CD4-positive, alpha-beta T cell treated with Interleukin-21 for 1 hour (primary cell): ENCODE measurements at regions not wholly inside any gene's neighbourhood (a gene's known extent, or its start where the extent isn't known, plus 50 kb on each side); places are given as distances from the start of the nearest gene placed in this dataset.
A peak's percentile ranks its signal among the peaks of the same experiment; 100 is the strongest.
"Not testable (repeated sequence)": the region's sequence is repeated elsewhere in the genome, so short reads cannot be mapped to it uniquely, and the experiment has no call there.

ENCODE experiments used
- DNase-seq: peaks from one replicate; pipeline ENCODE4 v3.0.0-alpha.2; 2020

DNA sequence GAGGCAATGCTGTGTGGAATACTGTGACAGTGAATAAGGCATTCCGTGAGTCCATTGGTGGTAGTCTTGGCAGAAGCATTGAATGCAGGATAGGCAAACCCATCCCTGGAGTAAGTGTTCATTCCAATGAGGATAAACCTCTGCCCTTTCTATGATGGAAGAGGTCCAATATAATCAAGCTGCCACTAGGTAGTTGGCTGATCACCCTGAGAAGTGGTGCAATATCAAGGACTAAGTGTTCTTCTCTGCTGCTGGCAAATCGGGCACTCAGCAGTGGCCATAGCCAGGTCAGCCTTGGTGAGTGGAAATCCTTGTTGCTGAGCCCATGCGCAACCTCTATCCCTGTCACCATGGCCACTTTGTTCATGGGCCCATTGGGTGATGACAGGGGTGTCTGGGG, 70.1 kb downstream of the FBXO4 start:
- no peak for DNase-seq

DNA sequence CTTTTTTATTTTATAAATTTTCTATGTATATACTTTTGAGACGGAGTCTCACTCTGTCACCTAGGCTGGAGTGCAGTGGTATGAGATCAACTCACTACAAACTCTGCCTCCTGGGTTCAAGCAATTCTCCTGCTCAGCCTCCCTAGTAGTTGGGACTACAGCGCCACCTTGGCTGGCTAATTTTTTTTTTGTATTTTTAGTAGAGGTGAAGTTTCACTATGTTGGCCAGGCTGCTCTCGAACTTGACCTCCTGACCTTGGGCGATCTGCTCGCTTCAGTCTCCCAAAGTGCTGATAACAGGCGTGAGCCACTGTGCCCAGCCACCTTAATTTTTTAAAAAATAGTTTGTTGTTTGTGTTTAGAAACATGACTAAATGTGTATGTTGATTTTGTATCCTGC, 76.6 kb downstream of the FBXO4 start:
- no peak for DNase-seq

DNA sequence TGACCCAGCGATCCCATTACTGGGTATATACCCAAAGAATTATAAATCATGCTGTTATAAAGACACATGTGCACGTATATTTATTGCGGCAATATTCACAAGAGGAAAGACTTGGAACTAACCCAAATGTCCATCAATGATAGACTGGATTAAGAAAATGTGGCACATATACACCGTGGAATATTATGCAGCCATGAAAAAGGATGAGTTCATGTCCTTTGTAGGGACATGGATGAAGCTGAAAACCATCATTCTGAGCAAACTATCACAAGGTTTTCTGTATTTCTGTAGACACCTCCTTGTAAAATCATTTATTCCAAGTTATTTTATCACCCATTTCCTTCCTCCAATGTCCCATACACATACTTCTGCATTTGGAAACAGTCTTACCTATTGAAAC, 78.8 kb downstream of the FBXO4 start:
- not testable (repeated sequence) for DNase-seq

DNA sequence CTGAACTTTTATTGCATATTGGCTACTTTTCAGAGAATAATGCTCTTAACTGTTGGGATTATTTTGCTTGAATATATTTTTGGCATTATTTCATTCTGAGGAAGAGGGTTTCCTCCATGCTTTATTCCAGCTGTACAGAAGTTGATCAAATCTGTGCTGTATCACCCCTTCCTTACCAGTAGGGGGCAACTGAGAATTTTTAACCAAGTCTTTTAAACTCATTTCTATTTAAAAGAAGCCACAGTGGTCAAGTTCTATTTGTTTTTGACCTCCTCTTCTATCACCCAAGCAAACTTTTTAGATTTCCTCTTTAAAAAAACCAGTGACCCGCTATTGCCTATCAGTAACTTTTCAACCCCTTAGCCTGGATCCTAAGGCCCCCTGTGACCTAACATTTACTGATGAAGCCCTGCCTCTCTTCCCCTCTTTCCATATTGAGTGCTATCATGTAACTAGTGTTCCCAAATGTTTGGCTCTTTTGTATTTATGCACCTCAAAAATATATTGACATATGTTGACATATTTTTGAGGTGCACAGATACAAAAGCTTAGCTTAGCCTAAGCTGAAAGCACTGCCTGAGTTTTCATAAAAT, 80.6 kb downstream of the FBXO4 start:
- DNase-seq = peak; percentile 8

GRCh38 chr5:42013561-42013960, 88.5 kb downstream of the FBXO4 start:
- DNase-seq = no peak

- DNase-seq = no peak
Observed at GRCh38 chr5:42015254-42015653, 90.2 kb downstream of the FBXO4 start.

GRCh38 chr5:42015681-42016080, 90.6 kb downstream of the FBXO4 start:
- DNase-seq = no peak

DNA sequence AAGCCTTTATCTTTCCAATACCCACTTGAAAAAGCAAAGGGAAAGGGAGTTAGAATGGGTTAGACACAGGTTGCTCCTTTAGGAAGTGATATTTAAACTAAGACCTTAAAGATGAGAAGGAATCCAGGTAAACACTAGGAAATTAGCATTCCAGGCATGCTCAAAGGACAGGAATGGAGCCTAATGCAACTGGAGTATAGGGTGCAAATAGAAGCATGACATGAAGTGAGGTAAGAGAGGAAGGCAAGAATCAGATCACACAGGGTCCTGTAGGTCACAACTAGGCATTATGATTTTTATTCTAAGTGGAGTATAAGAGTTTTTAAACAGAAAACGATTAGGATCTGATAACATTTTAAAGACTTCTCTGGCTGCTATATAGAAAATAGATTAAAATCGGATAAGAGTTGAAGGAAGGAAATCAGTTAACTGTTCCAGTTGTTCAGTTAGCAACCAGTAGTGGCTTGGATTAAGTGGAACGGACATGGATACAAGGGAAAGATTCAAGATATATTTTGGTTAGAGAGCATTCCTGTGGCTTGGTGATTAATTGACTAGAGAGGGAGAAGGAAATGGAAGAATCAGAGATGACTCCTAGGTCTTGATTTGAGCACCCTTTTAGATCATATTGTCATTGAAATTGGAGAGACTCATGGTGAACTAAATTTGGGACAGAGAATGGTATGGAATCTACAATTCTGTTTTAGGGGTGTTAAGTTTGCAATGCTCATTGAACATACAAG, 95.9 kb downstream of the FBXO4 start:
- no peak for DNase-seq

- no peak for DNase-seq
Observed at GRCh38 chr5:42021923-42022322, 96.8 kb downstream of the FBXO4 start.

DNA sequence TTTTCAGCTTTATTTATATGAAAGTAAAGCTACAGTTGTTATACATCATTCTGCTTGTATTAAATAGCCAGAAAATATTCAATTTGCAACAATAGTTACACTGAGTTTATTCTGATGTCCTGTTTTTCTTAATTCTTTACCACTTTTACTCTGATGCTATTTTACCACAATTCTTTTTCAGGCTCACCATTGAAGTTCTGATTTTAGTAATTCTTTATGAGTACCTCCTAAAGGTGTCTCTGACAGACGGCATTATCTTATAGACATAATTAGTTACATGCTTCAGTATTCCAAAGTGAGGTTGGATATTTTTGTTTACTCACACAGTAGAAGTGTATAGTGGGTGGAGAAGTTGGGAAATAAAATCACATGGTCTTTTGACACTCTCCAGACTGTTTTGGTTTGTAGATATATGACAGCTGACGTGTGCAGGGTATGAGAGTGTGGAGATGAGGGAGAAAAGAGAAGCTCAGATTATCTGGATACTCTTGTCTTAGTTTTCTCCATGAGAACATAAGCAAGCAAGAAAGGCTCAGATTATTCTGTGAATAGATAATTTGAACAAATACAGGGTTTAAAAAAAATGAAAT, 97.4 kb downstream of the FBXO4 start:
- DNase-seq = no peak

DNA sequence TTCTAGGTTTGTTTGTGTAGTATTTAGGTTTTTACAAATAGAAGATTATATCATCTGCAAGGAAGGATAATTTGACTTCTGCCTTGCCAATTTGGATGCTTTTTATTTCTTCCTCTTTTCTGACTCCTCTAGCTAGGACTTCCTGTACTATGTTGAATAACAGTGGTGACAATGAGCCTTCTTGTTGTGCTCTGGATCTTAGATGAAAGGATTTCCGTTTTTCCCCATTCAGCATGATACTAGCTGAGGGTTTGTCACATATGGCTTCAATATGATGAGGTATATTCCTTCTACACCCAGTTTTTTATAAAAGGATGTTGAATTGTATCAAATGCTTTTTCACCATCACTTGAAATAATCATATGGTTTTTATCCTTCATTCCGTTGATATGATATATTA, 101.4 kb downstream of the FBXO4 start:
- DNase-seq = no peak

GRCh38 chr5:42032137-42032536, 107.1 kb downstream of the FBXO4 start:
- DNase-seq = no peak

DNA sequence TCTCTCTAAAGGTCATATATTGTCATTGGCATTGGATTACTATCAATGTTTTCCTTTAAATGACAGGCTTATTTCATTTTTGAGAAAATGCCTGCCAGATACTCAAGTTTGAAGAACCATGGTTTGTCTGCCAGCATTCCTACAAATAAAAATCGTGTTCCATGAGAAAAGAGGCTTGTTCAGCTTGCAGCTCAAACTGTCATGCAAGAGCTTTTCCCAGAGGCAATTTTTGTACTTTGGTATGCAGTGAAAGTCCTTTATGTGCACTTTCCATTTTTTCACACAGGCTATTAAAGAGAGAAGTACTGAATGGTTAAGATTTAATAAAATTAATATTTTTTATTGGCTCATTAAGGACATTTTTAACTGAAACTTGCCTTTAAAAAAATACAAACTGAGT, 110.4 kb downstream of the FBXO4 start:
- DNase-seq = no peak

DNA sequence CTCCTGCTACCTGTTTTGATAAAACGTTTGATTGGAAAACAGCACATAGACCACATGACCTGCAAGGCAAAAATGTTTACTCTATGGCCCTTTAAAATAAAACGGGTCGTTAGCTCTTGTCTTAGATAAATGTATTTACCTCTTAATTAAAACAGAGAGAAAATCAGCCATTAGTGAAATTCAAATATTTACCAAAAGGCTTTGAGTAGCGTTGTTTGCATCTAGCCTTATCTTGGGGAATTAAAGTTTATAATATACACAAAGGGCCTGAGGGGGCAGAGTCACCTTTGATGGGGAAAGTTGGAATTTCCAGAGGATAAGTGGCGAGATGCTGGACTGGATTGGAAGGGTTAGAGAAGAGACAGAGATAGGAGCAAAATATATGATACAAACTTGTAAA, 111.3 kb downstream of the FBXO4 start:
- DNase-seq = no peak

GRCh38 chr5:42037379-42037932, 112.4 kb downstream of the FBXO4 start:
- DNase-seq = no peak

DNA sequence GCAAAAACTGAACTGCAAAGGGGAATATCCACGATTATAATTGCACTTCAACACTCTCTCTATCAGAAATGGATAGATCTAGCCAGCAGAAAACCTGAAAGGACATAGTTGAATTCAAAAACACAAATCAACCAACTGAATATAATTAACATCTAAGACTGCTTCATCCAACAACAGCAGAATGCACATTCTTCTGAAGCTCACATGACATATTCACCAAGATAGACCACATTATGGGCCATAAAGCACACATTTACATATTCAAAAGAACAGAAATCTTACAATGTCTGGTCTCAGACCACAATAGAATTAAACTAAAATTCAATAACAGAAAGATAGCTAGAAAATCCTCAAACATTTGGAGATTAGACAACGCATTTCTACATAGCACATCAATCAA, 118.3 kb downstream of the FBXO4 start:
- no peak for DNase-seq

DNA sequence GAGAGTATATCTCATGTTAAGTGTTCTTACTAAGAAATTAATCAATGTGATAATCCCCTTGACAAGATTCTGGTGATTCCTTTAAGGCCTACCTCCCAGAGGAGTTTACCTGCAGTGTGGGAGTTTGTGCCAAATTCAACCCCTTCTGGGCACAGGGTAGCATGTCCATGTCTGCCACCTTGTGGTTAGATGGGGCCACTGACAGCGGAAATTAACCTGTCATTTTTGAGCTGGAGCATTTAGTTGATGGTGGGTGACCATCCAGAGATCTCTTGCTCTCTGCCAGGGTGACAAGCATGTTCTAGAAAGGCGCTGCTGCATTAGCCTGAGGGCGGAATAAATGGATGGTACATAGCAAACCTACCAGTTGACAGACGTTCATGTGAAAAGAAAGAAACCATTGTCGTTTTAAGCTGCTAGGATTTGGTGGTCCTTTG, 132.2 kb downstream of the FBXO4 start:
- peak; percentile 57 for DNase-seq

- DNase-seq = no peak
Observed at GRCh38 chr5:42059291-42059690, 134.2 kb downstream of the FBXO4 start.

DNA sequence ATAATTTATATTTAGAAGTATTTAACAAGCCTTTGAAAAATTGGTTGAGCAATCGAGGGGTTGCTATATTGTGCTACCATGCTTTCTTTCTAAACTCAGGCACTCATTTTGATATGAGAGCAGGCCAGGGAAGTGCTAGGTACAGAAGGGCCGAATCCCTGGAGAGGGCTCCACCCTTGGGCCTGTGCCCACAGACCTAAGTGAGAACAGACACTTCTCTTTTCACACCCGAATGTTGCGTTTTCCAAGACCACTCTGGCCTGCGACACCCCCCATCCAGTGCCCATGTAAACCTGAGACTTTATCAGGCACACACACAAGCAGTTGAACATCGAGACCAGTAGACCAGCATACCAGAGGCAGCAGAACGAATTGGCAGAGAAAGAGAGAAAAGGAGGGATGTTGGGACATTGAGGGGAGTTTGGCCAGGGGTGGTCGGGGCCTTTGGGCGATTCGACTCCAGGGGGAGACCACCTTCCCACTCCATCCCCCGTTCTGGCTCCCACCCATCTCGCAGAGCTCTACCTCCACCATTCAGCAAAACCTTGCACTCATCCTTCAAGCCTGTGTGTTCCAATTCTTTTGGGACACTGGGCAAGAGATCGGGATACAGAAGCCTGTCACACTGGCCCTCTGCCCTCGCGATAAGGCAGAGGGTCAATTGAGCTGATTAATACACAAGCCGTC, 134.8 kb downstream of the FBXO4 start:
- DNase-seq = no peak

- no peak for DNase-seq
Observed at GRCh38 chr5:42061121-42061520, 136.0 kb downstream of the FBXO4 start.

DNA sequence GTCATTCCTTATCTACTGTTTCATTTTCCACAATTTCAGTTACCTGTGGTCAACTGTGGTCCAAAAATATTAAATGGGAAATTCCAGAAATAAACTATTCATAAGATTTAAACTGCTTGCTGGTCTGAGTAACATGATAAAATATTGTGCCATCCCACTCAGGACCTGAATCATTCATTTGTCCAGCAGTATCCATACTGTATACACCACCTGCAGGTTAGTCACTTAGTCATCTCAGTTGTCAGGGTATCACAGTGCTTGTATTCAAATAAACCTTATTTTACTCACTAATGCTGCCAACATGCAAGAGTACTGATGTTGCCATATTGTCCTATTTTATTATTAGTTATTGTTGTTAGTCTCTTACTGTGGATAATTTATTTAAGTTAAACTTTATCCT, 139.7 kb downstream of the FBXO4 start:
- no peak for DNase-seq

- no peak for DNase-seq
Observed at GRCh38 chr5:42066131-42066530, 141.1 kb downstream of the FBXO4 start.

GRCh38 chr5:42074353-42074752, 149.3 kb downstream of the FBXO4 start:
- DNase-seq = no peak

GRCh38 chr5:42089705-42090104, 164.6 kb downstream of the FBXO4 start:
- no peak for DNase-seq
